AG09319 (cell line): ENCODE measurements at regions not wholly inside any gene's neighbourhood (a gene's known extent, or its start where the extent isn't known, plus 50 kb on each side); places are given as distances from the start of the nearest gene placed in this dataset.
"Not testable (repeated sequence)": the region's sequence is repeated elsewhere in the genome, so short reads cannot be mapped to it uniquely, and the experiment has no call there.

Source experiments
- DNase-seq: peaks from one replicate; pipeline ENCODE4 v3.0.0-alpha.2; 2010; ENCODE audit warnings: low read depth; ENCODE audit errors: extremely low read depth
- CTCF ChIP-seq: IDR thresholded peaks from 2 replicates; pipeline ENCODE4 v1.5.1; 2011; ENCODE audit warnings: low read depth, mild to moderate bottlenecking, inconsistent platforms, low read length, moderate library complexity

- no peak for TF ChIP-seq CTCF
- DNase-seq, result no peak
These were observed 74.5 kb upstream of the MEGF10 start for GRCh38 chr5:127216143-127216542.

- DNase-seq, result no peak
- TF ChIP-seq CTCF, result no peak
These were observed 73.5 kb upstream of the MEGF10 start for GRCh38 chr5:127216898-127217675.

DNA sequence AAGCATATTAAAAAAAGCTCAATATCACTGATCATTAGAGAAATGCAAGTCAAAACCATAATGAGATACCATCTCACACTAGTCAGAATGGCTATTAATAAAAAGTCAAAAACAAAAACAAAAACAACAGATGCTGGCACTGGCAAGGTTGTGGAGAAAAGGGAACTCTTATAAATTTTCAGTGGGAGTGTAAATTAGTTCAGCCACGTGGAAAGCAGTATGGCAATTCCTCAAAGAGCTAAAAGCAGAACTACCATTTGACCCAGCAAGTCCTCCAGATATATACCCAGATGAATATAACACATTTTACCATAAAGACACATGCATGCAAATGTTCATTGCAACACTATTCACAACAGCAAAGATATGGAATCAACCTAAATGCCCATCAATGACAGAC, 68.7 kb upstream of the MEGF10 start:
- not testable (repeated sequence) for DNase-seq

DNA sequence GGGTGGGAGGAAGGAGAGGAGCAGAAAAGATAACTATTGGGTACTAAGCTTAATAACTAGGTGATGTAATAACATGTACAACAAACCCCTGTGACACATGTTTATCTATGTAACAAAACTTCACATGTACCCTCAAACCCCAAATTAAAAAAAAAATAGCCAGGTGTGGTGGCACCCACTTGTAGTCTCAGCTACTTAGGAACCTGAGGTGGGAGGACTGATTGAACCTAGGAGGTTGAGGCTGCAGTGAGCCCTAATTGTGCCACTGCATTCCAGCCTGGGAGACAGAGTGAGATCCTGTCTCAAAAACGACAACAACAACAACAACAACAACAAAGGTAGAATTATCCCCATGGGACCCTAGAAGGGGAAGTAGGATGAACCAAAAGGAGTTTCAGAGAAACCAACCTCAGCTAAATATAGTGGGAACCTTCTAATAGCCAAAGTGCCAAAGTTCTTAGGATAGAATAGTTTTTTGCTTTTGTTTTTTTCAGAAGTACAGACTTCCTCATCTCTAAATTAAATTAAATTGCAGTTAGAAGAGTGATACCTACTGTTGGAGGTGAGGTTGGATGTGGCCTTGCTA, 67.9 kb upstream of the MEGF10 start:
- not testable (repeated sequence) for DNase-seq

GRCh38 chr5:127223256-127223974, 67.2 kb upstream of the MEGF10 start:
- TF ChIP-seq CTCF, result no peak

GRCh38 chr5:127227881-127228280, 62.7 kb upstream of the MEGF10 start:
- DNase-seq, result no peak

More at GRCh38 chr5:127223256-127223974, 67.2 kb upstream of the MEGF10 start:
- no peak for DNase-seq

DNA sequence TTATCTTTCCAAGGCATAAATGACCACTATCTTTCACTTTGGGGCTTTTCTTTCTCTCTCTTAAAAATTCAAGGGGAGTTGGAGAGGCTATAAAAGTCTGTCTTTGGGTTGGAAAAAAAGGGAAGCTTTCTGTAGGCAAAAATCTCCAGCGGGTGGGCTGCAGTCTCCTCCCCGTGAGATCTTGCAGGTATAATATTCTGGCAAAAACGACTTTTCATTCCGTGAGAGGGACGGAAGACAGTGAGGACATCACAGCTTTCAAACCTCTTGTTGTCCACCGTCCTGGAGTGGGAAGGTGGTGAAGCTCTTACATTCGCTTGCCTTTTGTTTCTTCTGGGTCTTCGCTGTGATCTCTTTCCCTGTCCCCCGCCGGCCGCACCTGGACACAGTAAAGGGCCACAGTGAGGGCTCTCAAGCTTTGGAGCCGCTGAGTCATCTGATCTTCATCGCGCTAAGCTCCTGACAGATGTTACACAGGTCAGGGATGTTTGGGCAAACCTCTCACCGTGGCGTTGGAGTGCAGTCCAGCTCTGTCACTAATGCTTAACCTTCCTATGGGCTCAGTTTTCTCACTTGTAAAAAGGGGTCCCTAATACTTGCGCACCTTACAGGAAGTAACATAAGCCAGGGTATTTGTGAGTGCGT, 61.9 kb upstream of the MEGF10 start:
- DNase-seq, result no peak
- no peak for TF ChIP-seq CTCF

More at GRCh38 chr5:127227881-127228280, 62.7 kb upstream of the MEGF10 start:
- no peak for TF ChIP-seq CTCF
